ENCODE measurements at regions not wholly inside any gene's neighbourhood (a gene's known extent, or its start where the extent isn't known, plus 50 kb on each side); places are given as distances from the start of the nearest gene placed in this dataset.

DNA sequence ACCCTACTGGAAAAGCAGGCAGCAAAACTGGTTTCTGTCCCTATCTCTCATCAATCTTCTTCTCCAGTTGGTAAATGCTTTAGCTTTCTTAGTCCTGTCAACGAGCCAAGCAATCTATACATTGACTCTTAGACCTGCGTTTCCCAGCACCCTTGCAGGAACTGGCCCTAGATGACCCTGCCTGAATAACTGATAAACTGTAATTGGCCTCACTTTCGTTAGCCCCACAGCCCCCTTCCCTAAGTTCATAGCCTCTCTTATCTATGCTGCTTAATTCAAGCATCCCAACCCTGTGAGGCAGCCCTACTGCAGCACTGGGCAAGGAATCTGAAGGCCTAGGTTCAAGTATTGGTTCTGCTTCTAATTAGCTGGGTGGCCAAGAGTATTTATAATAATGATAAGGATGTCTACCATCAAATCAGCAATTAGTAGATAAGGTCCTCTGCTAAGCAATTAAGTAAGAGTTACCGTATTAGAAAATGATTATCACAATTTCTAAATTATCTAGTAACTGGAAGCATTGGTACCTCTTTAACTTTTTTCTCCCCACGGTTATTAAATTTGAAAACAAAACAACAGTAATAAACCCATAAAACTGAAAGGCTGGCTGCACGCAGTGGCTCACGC, 86.4 kb upstream of the RMDN2 start:
- DNase-seq = no peak

DNA sequence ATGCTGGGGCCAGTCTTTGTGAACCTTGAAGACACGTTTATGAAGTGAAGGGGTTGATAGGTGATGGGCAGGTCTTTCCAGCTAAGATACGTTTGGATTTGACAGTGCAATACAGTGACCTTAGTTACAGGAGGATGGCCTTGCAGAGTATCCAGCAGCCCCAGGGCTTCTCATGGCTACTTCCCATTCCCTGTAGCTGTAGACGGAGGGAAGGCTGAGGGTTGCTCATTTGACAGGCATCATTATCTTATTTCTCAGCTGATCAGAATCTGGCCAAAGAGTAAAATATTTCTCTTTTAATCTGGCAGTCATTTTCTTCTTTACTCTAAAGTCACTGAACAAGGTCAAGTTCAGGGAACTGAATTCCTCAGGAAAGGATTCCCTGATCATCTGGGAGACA, 85.1 kb upstream of the RMDN2 start:
- DNase-seq = no peak

DNA sequence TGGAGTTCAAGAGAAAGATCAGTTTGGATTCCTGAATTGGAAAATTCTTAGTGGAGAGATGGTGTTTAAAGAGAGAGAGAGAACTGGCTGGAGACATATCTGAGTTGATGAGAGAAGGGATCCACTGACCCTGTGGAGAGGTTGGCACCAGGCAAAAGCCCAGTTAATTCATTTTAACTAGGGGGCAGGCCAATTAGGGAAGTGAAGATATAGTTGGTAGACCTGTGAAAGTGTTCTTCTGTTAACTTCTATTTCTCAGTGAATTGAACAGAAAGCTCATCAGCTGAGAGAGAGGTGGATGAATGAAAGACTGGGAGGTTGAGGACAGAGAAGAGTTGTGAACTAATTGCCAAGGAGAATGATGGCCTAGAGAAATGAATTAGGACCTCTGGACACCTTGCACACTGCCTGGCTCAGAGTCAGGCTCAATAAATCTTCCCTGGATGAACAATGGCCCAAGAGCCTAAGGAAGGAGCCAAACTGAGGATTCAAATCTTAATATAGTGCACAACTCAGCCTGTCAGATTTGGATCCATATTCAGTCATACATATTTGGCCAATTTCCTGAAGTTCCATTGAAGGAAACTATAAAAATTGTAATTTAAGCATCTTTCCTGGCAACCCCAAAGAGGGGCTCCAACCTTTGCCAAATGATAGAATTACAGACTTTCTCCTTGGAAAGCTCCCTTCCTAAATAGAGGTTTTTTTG, 82.2 kb upstream of the RMDN2 start:
- no peak for DNase-seq

DNA sequence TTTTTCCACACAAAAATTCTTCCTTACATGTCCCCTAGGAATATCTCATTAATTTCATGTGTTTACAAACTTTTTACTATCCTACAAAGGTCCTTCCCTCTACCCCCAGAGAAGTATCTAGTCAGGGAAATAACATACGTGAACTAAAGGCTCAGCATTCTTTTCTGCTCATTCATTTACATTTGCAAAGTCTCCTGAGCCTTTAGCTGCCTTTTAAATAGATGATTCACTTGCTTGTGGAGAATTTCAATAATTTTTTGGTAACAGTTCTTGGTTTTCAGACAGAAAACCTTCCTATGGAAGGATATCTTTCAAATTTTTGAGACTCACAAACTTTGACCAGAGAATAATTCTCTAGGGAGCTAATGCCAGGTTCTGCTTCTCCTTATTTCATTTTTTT, 81.5 kb upstream of the RMDN2 start:
- no peak for DNase-seq

DNA sequence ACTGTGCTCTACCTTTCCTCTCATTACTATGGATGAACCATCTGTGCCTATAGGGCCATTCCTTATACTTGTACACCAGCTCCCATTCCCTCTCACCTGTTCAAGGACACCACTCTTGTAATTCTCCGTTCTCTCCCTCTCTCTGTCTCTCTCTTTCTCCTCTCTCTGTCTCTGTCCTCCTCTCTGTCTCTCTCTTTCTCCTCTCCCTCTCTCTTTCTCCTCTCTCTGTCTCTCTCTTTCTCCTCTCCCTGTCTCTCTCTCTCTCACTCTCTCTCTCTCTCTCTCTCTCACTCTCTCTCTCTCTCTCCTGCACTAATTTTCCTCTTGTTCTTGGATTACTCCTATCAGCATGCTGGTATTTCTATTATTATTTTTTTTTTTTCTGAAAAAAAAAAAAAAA, 78.9 kb upstream of the RMDN2 start:
- no peak for DNase-seq

DNA sequence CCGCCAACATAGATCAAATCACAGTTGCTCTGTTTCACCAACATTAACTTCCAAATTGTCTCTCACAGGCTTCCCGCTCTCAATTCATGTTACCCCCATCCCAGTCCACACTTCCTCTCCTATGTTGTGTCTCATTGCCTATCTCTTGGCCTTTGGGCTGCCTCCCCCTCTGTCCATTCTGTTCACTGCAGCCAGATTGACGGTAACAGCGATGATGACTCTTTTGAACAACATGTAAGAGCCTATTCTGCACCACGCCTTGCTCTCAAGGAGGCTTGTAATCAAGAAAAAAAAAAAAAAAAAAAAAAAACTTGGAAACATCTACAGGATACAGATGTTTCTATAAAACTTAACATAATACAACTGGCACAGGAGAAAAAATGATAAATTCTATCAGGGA, 77.3 kb upstream of the RMDN2 start:
- DNase-seq = no peak

DNA sequence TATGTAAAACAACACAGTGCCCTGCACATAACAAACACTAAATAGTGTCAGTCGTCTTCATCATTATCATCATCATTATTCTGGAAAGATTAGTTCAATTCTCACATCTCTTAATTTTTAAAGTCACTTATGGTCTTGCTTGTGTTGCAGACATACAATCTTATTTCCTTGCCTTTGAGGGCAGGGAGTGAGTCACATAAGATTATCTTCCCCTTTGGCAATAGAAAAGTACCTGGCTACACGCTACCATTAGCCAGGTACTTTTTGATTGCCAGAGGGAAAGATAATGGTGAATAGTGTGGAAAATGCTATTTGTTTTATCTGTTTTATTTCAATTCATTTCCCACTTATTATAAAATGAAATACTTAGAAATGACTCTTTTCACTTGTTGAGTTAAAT, 76.6 kb upstream of the RMDN2 start:
- no peak for DNase-seq

DNA sequence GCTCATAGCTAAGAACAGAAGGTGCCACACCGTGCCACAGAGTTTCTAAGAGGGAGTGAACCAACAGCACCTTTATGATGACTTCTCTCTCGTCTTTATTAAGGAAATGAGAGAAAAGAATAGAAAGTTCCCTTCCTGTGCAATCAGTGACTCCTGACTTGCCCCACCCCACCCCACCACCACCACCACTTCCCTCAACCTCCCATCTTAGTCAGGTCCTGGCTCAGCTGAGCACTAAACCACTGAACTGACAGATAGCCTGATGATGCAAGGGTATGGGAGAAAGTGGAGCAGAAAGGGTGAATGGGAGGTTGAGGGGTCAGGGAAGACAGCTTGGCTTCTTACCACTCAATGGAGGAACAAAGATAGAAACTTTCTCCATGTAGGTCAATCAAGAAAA, 75.2 kb upstream of the RMDN2 start:
- no peak for DNase-seq

DNA sequence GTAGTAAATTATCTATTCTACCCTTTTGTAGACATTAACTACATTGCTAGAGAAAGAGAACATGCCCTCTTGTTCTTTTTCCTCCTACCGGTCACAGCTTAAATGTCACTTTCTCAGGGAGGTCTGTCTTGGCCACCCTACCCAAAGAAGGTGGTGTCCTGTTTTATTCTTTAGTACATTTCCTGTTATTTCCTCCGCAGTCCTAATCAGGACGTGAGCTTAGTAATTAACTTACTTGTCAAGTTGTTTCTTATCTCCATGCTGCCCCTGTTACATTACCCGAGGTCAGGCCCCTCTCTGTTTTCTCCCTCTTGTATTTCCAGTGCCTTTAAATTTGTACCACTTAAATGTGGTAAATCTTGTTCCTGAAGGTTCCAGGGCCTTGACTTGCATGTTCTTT, 73.7 kb upstream of the RMDN2 start:
- DNase-seq = no peak

DNA sequence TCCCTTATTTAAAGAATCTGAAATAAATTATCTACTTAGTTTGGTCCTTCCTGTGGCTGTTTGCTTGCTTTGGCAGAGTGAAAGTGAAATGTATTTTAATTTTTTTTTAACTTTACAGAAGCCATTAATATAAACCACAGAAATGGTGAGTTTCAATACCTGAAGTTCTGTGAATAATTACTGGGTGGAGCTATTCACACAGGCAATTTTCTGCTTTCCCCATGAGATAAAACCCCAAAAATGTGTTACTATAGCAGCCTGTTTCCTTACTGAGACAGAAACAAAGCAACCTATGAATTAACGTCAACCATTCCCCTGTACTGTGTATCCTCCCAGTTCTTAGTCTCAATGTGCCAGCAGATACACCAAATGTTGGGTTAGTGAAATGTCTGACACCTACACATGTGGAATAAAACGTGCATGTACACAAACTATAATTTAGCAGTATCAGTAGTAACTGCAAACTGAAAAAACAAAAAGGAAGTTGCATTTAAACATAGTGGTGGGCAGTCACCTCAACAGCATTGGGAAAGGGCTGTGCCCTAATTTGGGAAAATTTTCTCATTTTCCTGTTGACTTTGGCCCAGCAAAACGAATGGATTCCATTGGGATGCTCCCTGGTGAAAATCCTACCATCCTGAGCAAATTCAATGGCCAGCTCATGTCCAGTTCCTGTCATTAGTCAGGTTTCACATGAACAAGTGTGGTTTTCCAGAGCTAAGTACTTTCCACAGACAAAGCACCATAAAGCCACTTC, 73.1 kb upstream of the RMDN2 start:
- DNase-seq = no peak

DNA sequence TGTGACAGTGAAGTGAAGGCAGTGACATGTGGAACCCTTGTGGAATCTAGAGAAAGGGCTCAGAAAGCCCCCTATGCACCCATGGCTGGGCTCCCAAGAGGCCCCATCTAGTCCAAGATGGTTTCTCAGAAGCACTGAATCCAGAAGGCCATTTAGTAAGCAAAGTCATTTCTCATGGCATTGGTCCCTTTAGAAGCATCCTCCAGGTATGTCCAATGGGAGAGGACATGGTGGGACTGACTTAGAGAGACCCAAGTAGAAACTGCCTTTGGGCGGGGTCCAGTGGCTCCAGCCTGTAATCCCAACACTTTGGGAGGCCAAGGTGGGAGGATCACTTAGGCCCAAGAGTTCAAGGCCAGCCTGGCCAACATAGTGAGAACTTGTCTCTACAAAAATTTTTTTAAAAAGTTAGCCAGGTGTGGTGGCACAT, 72.5 kb upstream of the RMDN2 start:
- no peak for DNase-seq

DNA sequence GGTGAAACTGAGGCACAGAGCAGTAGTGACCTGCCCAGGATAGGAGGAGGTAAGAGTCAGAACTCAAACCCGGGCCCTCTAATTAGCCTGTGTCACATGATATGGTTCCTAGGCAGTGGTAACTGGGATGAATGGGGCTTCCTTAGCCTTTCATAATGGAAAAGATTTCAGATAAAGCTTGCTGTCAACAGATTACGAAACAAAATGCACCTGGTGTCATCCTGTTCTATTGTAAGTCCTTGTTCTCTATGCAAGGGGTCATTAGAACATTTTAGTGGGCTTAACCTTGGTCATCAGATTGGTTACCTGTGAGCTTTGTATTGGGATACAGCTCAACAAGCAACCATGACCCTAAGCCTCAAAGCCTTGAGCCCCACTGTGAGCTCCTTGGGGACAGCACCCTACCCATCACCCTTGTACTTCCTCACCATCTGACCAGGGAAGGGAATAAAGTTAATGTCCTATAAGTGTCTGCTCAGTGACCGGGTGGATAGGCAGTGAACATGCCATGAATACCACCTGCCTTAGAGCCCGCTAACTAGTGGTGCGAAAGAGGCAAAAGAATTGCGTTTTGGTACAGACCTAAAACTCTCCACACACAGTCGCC, 70.3 kb upstream of the RMDN2 start:
- no peak for DNase-seq

DNA sequence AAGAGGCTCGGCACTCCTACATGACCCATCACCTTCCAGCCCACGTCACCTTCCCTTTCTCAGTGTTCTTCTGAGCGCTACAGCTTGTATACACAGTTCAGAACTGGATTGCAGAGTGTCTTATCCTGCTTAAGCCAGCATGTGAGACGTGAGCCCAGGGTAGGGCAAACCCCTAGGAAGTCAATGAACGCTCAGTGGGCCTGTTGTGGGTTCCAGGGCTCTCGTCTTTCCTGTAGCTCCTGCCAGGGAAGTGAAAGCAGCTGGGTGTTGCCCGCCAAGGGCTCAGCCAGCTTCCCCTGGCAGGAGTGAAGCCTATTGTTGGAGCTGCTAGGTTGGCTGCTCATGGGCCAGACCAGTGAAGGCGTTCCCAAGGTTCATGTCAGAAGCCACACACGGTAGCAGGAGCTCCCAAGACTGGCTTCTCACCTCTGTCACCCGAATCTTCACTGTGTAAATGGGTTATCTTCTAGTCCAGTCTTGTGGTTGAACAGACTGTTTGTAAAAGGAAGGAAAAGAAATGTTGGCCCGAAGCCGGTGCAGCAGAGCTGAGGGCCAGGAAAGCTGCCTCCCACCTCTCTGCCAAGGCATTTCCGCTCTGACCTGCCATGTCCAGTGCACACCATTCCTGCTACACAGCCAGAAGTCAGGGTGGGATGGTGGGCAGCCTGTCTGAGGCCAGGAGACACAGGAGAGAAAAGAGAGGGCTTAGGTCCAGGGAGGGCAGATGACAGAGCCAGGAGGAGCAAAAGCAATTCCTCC, 69.6 kb upstream of the RMDN2 start:
- no peak for DNase-seq

DNA sequence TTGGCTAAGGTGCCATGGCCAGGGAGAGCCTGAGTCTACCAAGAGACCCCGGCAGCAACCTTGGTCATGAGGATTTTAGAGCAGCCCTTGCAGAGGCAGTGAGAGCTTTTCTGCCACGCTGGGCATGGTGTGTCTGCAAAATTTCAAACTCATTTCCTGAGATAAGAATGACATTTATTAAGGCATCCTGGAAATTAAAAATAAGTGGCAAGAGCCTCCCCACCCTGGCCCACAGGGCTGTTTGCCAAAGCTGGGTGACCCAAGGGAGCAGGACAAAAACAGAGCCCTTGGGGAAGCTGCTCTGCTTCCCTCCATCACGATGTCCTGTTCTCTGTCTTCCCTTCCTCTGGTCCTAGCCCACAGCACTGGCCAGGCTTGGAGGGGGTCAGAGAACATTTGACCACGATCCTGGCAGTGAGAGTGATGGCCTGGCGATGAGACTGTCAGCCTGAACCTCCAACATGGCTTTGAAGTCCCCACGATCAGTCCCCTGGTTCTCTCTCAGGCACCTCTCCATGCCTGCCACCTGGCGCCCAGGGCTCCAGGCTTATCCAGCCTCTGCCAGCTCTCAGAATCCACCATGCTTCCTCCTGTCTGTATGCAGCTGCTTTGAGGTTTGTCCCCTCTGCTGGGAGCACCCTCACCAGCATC, 68.9 kb upstream of the RMDN2 start:
- DNase-seq = no peak

DNA sequence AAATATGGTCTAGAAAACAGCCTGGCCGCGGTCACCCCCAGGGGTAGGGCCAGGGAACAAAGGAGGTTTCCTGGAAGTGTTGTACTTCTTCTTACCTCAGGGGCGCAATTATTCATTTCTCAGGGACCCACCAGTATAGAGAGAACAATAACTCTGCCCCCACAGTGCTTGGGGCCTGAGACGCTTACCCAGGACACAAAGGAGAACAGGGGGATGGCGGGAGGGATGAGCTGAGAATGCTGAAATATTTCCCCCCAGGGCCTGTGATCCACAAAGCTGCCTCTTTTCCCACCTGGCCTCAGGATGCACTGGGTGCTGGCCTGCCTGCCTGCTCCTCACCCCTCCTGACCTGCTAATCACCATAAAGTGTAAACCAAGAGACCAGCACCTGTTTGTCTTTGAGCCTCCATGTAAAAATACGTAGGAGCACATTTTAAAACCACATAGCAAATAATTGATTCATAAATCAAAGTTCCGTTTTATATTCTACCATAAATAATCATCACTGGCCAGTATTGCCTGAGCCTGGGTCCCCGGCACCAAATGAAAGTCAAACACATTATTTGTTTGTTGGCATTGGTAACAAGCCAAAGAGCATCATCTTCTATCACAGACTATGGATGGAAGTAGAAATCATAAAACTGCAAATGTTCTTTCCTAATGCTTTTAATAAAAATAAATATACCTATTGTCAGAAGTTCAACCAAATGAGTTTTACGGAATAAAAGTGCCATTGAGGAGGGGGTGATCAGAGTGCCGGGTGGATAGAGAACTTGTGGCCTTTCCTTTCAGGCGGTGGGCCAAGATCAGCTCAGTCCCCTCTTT, 67.3 kb upstream of the RMDN2 start:
- DNase-seq = no peak

DNA sequence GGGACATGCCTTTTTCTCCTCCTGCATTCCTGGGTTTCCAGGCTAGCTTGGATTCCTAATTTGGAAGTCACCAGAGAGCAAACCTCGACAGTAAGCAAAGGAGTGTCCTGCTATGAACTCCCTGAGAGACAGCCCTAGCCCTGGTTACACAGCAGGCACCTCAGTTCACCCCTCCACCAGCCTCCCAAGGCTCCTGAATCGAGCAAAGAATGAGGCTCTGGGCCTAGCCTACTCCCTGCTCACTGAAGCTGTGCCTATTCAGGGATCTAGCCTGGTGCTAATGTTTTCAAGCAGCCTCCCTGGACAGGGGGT, 66.7 kb upstream of the RMDN2 start:
- DNase-seq = no peak

DNA sequence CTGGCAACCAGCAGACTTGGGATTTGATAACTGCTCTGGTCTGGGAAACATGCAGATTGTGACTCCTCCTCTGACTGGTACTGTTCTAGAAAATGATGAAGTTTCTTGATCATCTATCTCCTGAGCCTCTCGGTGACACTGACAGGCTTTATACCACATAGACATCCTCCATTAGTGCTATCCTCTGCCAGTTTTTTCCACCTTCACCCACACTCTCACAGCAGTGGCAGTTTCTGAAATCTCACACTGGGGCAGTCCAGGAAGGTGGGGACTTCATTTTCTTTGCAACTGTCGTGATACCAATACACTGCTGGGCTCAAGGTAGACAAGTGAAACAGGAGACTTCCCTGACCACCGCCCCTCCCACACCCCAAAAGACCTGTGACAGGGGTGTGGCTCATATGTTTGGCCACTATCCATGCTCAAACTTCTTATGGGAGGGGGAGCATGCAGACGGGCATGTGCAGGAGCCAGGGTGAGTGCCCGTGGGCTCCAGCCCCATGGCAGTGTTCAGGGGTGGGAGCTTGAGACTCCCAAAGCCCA, 66.3 kb upstream of the RMDN2 start:
- no peak for DNase-seq

DNA sequence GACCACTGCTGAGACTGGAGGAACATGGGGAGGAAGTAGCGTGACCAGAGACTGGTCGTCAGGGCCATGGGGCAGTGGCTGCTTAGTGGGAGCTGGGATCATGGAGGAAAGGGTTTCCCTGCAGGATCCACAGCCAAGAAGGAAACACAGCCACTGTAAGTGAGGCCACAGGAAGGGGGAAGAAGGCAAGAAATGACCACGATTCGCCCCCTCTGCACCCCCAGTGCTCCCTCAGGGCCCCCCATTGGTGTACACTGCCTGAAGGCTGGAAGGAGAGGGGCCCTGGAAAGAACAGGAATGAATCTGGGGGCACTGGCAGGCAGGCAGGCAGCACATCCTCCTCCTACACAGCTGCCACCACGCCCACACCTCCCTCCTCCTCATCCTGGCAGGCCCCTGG, 62.5 kb upstream of the RMDN2 start:
- DNase-seq = no peak

DNA sequence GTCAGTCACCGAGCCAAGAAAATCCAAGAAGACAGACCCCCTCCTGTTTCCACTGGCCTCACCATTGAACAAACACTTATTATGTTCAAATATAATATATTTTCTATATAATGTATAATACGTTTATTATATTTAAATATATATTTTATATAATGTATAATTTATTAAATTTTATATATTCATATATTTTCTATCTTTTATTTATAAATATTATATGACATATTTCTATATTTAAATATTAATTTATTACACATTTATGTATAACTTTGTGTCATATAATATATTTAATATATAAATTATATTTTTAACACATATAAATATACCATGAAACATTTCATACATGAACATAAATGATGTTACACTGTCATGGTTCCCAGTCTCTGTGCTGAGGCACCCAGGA, 60.9 kb upstream of the RMDN2 start:
- no peak for DNase-seq

DNA sequence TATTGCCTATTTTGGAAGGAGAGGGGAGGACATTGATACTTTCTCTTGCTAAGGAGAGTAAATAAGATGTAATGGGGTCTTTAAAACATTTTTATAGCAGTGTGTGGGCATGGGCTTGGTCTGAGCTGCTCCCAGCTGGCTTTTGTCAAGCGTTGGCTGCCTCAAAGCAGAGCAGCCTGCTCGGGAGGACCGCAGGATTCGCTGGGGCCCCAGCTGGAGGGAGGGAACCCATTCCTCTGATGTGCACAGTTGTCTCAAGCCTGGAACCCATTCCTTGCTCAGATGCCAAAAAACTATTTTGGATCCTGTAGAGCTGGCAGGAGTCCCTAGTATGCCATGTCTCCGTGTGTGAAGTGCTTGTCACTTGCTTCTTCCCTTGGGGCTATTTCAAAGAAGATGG, 59.4 kb upstream of the RMDN2 start:
- DNase-seq = no peak
